ENCODE measurements at regions not wholly inside any gene's neighbourhood (a gene's known extent, or its start where the extent isn't known, plus 50 kb on each side); places are given as distances from the start of the nearest gene placed in this dataset.

- TF ChIP-seq IRF9 (CRISPR knock-in tag; IDR thresholded peaks at IDR 0.05; ENCODE audit: borderline replicate concordance), result no peak
- no peak for TF ChIP-seq ZNF792 (CRISPR knock-in tag; IDR thresholded peaks at IDR 0.05)
Observed at GRCh38 chr9:103210607-103211006, 215.5 kb downstream of the CYLC2 start (continued).

- no peaks in the 10 kb centered on the region for H3K27me3 ChIP-seq (ENCODE audit: control insufficient read depth in 1 of 2, insufficient read depth in 2 of 2, low read length in 2 of 2)
- H3K9ac ChIP-seq (ENCODE audit: insufficient read depth, low read depth, low read length), result no peak overlapping the region
- no peaks in the 10 kb centered on the region for H3K36me3 ChIP-seq (replicated peaks in 1 of 2; ENCODE audit: control insufficient read depth in 1 of 2, insufficient read depth in 2 of 2, low read length in 2 of 2)
- no peaks in the 10 kb centered on the region for H3K79me2 ChIP-seq (ENCODE audit: insufficient read depth, low read length)
- H3K4me2 ChIP-seq (ENCODE audit: low read depth, low read length), result no peak overlapping the region
- ATAC-seq, result no peak
- POLR2A ChIA-PET, result no interaction called here
- no peak overlapping the region for H2AFZ ChIP-seq (ENCODE audit: low read length)
- no peak for DNase-seq (ENCODE audit: low spot score)
- CTCF ChIA-PET (ENCODE audit: low intra/inter-chr PET ratio, low total read pairs), result no interaction called here
- no peaks in the 10 kb centered on the region for H3K4me1 ChIP-seq (ENCODE audit: insufficient read depth, low read length)
- intact Hi-C loops (cut with micrococcal nuclease; ENCODE audit: unreplicated experiment), result no loop called here
- H3K27ac ChIP-seq (ENCODE audit: extremely low read length, insufficient read depth, low read length), result no peak overlapping the region
- no peak for FAIRE-seq
- H4K20me1 ChIP-seq (ENCODE audit: insufficient read depth, low read length), result no peaks in the 10 kb centered on the region
- in situ Hi-C loops (cut with HindIII; ENCODE audit: extremely low pct_ligation_motif_present, low pct_unique_long_range_greater_than_20kb), result no loop called here
- H3K9me3 ChIP-seq (ENCODE audit: low read length), result peaks cover 9% of the 10 kb centered on the region
- WGBS (ENCODE audit: low lambda C conversion rate), result 0% methylated on average over 1 of the region's 1 CpG
- BruUV-seq (replicated peaks), result no TSS peak
- H3K4me3 ChIP-seq (replicated peaks in 1 of 3; ENCODE audit: insufficient read depth in 1 of 3, low read depth in 2 of 3, low read length in 3 of 3), result no peak overlapping the region
- TF ChIP-seq ZC3H13 (CRISPR knock-in tag; IDR thresholded peaks at IDR 0.05) (no peak), ZBED4 (CRISPR knock-in tag; IDR thresholded peaks at IDR 0.05; ENCODE audit: borderline replicate concordance) (no peak), KLF11 (CRISPR knock-in tag; IDR thresholded peaks at IDR 0.05) (no peak), TIGD3 (CRISPR knock-in tag; IDR thresholded peaks at IDR 0.05; ENCODE audit: borderline replicate concordance) (no peak), CBFB (CRISPR knock-in tag; IDR thresholded peaks at IDR 0.05) (no peak), ZNF318 (CRISPR knock-in tag; IDR thresholded peaks at IDR 0.05) (no peak), ZNF562 (CRISPR knock-in tag; IDR thresholded peaks at IDR 0.05; ENCODE audit: borderline replicate concordance) (no peak)
Observed at GRCh38 chr9:103215197-103215596, 220.1 kb downstream of the CYLC2 start.
